Esophagus mucosa (tissue), 1 donor: ENCODE measurements at regions not wholly inside any gene's neighbourhood (a gene's known extent, or its start where the extent isn't known, plus 50 kb on each side); places are given as distances from the start of the nearest gene placed in this dataset.
"Not testable (repeated sequence)": the region's sequence is repeated elsewhere in the genome, so short reads cannot be mapped to it uniquely, and the experiment has no call there.

ENCODE experiments used
- ATAC-seq: fragments of 200-7000 bp; cut with Tn5 transposase; one replicate; pipeline ENCODE4 v1.9.1; 2020
- donor health status: DM: yes; HTN: yes; CAD: no.

DNA sequence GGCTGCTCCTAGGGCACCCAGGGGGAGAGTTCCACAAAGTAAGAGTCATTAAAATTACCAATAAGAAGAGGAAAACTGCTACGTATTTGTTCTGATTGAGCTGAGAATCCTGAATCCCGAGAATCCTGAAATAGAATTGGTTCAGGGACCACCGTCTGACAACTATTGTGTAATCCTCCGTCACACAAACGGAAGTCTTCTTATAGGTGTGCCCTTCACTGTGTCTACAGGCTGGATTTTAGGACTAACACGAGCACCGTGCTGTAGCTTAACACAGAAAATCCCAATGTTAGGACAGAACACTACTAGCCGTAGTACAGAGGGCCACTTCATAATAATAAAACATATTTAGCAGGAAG, 50.6 kb upstream of the RNF182 start:
- peak; percentile 39 for ATAC-seq

- ATAC-seq: peak; percentile 69
Observed at GRCh38 chr6:13873288-13874190, 51.2 kb upstream of the RNF182 start.

- ATAC-seq: peak; percentile 31
Observed at GRCh38 chr6:13872681-13873080, 52.1 kb upstream of the RNF182 start.

DNA sequence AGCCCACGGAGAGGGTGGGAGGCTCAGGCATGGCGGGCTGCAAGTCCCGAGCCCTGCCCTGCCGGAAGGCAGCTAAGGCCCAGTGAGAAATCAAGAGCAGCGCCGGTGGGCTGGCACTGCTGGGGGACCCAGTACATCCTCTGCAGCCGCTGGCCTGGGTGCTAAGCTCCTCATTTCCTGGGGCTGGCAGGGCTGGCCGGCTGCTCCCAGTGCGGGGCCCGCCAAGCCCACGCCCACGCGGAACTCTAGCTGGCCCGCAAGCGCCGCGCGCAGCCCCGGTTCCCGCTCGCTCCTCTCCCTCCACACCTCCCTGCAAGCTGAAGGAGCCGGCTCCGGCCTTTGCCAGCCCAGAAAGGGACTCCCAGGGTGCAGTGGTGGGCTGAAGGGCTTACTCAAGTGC, 52.7 kb upstream of the RNF182 start:
- not testable (repeated sequence) for ATAC-seq

- ATAC-seq: no peak
Observed at GRCh38 chr6:13870214-13870830, 54.4 kb upstream of the RNF182 start.

DNA sequence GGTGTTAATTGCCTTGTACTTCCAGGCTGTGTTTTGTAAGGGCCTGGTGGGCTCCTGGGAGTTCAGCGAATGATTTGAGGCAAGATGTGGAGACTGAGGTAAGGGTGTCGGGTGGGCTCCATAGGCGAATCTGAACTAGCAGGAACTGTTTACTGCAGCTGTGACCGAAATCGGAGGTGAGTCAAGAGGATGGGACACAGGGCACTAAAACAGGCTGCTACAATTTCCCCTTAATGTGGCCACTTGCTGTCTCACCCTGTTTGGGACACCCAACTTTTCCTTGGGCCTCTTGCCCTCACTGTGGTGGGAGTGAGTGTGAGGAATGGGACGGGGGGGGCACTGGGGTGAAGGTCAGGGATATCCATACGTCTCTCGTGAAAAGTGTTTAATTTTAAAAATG, 53.9 kb upstream of the MCUR1 start:
- ATAC-seq: no peak

GRCh38 chr6:13866301-13866700, 51.9 kb upstream of the MCUR1 start:
- ATAC-seq: no peak

- ATAC-seq: no peak
Observed at GRCh38 chr6:13865141-13865540, 50.8 kb upstream of the MCUR1 start.

DNA sequence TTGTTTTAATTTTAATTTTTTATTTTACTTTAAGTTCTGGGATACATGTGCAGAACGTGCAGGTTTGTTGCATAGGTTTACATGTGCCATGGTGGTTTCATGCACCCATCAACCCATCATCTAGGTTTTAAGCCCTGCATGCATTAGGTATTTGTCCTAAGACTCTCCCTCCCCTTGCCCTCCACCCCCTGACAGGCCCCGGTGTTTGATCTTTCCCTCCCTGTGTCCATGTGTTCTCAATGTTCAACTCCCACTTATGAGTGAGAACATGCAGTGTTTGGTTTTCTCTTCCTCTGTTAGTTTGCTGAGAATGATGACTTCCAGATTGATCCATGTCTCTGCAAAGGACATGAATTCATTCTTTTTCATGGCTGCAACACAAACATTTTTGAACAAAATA, 50.3 kb upstream of the MCUR1 start:
- not testable (repeated sequence) for ATAC-seq
